ENCODE measurements at regions not wholly inside any gene's neighbourhood (a gene's known extent, or its start where the extent isn't known, plus 50 kb on each side); places are given as distances from the start of the nearest gene placed in this dataset.

- no peak for TF ChIP-seq CTCF (IDR thresholded peaks at IDR 0.05; ENCODE audit: insufficient read depth, low read length)
- TF ChIP-seq REST (IDR thresholded peaks at IDR 0.05; ENCODE audit: insufficient replicate concordance, low read depth), result no peak
- TF ChIP-seq POLR2AphosphoS5 (IDR thresholded peaks at IDR 0.05; ENCODE audit: low read depth), result no peak
- no peak for TF ChIP-seq GABPA (IDR thresholded peaks at IDR 0.05; ENCODE audit: low read depth)
- TF ChIP-seq SPI1 (IDR thresholded peaks at IDR 0.05; ENCODE audit: borderline replicate concordance, low read depth), result no peak
These were observed 375.4 kb upstream of the PTCHD4 start for GRCh38 chr6:48486373-48486772.
